Gastrocnemius medialis (tissue), 4 donors: ENCODE measurements at regions not wholly inside any gene's neighbourhood (a gene's known extent, or its start where the extent isn't known, plus 50 kb on each side); places are given as distances from the start of the nearest gene placed in this dataset.

ENCODE experiments used
- ATAC-seq, 2 donors: fragments of 150-250 bp; one replicate each; pipeline ENCODE4 v1.9.1; 2016
- DNase-seq, 2 donors: peaks; one replicate each; pipeline ENCODE4 v3.0.0-alpha.2; 2019
- H3K27ac ChIP-seq, 4 donors: fragments of 200-600 bp; sonication (generic); 1 replicate in 1 of 4; 2 replicates in 3 of 4; pipeline ENCODE4 v1.5.1; 2016 to 2018; ENCODE audit warnings: mild to moderate bottlenecking in 2 of 4, moderate library complexity in 1 of 4
- H3K27me3 ChIP-seq, 3 donors: fragments of 200-600 bp; sonication (generic) in 2 of 3; 1 replicate in 1 of 3; 2 replicates in 2 of 3; pipeline versions ENCODE4 v1.5.1 to v1.6.0; 2016 to 2019; ENCODE audit warnings: mild to moderate bottlenecking in 1 of 3, moderate library complexity in 1 of 3
- H3K36me3 ChIP-seq, 2 donors: fragments of 200-600 bp; sonication (generic) in 1 of 2; one replicate each; pipeline ENCODE4 v1.5.1; 2017 to 2018
- H3K4me1 ChIP-seq, 2 donors: fragments of 200-600 bp; sonication (generic) in 1 of 2; one replicate each; pipeline ENCODE4 v1.5.1; 2016 to 2017; ENCODE audit warnings: mild to moderate bottlenecking in 2 of 2
- H3K4me3 ChIP-seq, 4 donors: fragments of 200-600 bp; sonication (generic) in 3 of 4; 1 replicate in 1 of 4; 2 replicates in 3 of 4; pipeline ENCODE4 v1.5.1; 2016 to 2019; ENCODE audit warnings: mild to moderate bottlenecking in 2 of 4
- H3K9me3 ChIP-seq, 3 donors: fragments of 200-600 bp; sonication (generic) in 2 of 3; 1 replicate in 1 of 3; 2 replicates in 2 of 3; pipeline ENCODE4 v1.5.1; 2016 to 2019
- CTCF ChIP-seq, 5 experiments: fragments of 450-650 bp in 3 of 5; fragments of 200-600 bp in 2 of 5; sonication (generic) in 2 of 5; IDR thresholded peaks in 4 of 5; conservative IDR thresholded peaks in 1 of 5; 1 replicate in 4 of 5; 2 replicates in 1 of 5; pipeline ENCODE4 v1.5.1; 2016 to 2019; ENCODE audit warnings: antibody characterized with exemption in 5 of 5, mild to moderate bottlenecking in 3 of 5, moderate library complexity in 3 of 5
- POLR2A ChIP-seq, 2 donors: fragments of 450-650 bp; IDR thresholded peaks; one replicate each; pipeline ENCODE4 v1.6.1; 2017; ENCODE audit warnings: antibody characterized with exemption in 2 of 2, mild to moderate bottlenecking in 2 of 2, moderate library complexity in 2 of 2
- in situ Hi-C, 4 donors: fragments of 200-750 bp; cut with MboI; loops; one replicate each; pipeline versions ENCODE4 v1.15.0 to v1.8.0; 2017; ENCODE audit warnings: low sequenced_read_pairs in 4 of 4
- intact Hi-C: fragments of 100-400 bp; cut with DNase I; formaldehyde crosslinking; loops from one replicate; pipeline ENCODE4 v1.15.1; 2023; ENCODE audit warnings: low total_unique reads

- Histone ChIP-seq H3K27me3 (no peaks in the 10 kb centered on the region), H3K36me3 (no peaks in the 10 kb centered on the region), H3K4me3 (no peak overlapping the region), H3K4me1 (no peaks in the 10 kb centered on the region), H3K9me3 (no peaks in the 10 kb centered on the region), H3K27ac (no peak overlapping the region)
- no peak for DNase-seq
- ATAC-seq, result no peak
- no peak for TF ChIP-seq POLR2A (IDR thresholded peaks at IDR 0.05)
- no peak for TF ChIP-seq CTCF (IDR thresholded peaks at IDR 0.05 in 4 of 5, conservative IDR thresholded peaks at IDR 0.05 in 1 of 5)
- intact Hi-C loops, result no loop called here
- in situ Hi-C loops, result no loop called here
Measured at GRCh38 chr2:139992711-139993345, 1212.6 kb upstream of the NXPH2 start.

- no peaks in the 10 kb centered on the region for H3K9me3 ChIP-seq
- TF ChIP-seq CTCF (IDR thresholded peaks at IDR 0.05 in 4 of 5, conservative IDR thresholded peaks at IDR 0.05 in 1 of 5), result no peak
- TF ChIP-seq POLR2A (IDR thresholded peaks at IDR 0.05), result no peak
- no peaks in the 10 kb centered on the region for H3K4me1 ChIP-seq
- in situ Hi-C loops, result no loop called here
- no peak for DNase-seq
- intact Hi-C loops, result no loop called here
- no peak for ATAC-seq
- no peak overlapping the region for H3K27ac ChIP-seq
- no peaks in the 10 kb centered on the region for H3K27me3 ChIP-seq
- no peak overlapping the region for H3K4me3 ChIP-seq
- no peaks in the 10 kb centered on the region for H3K36me3 ChIP-seq
Measured at GRCh38 chr2:139992078-139992477, 1211.9 kb upstream of the NXPH2 start.

GRCh38 chr2:139990646-139991335 lies 1210.6 kb upstream of the NXPH2 start:
- TF ChIP-seq POLR2A (IDR thresholded peaks at IDR 0.05) (no peak), CTCF (IDR thresholded peaks at IDR 0.05 in 4 of 5, conservative IDR thresholded peaks at IDR 0.05 in 1 of 5) (no peak)
- no peaks in the 10 kb centered on the region for H3K9me3 ChIP-seq
- ATAC-seq (no peak), DNase-seq (no peak)
- H3K27ac ChIP-seq, result no peak overlapping the region
- H3K36me3 ChIP-seq, result no peaks in the 10 kb centered on the region
- no peak overlapping the region for H3K4me3 ChIP-seq
- intact Hi-C loops, result no loop called here
- in situ Hi-C loops, result no loop called here
- H3K4me1 ChIP-seq, result no peaks in the 10 kb centered on the region
- no peaks in the 10 kb centered on the region for H3K27me3 ChIP-seq

GRCh38 chr2:139969323-139969722 lies 1189.1 kb upstream of the NXPH2 start:
- Histone ChIP-seq H3K4me3 (no peak overlapping the region), H3K36me3 (no peaks in the 10 kb centered on the region), H3K27ac (no peak overlapping the region), H3K9me3 (no peaks in the 10 kb centered on the region), H3K4me1 (no peaks in the 10 kb centered on the region), H3K27me3 (no peaks in the 10 kb centered on the region)
- no peak for TF ChIP-seq POLR2A (IDR thresholded peaks at IDR 0.05)
- intact Hi-C loops (no loop called here), in situ Hi-C loops (no loop called here)
- DNase-seq (no peak), ATAC-seq (no peak)

- Histone ChIP-seq H3K4me3 (no peak overlapping the region), H3K27me3 (no peaks in the 10 kb centered on the region), H3K36me3 (no peaks in the 10 kb centered on the region), H3K27ac (no peak overlapping the region), H3K9me3 (no peaks in the 10 kb centered on the region), H3K4me1 (no peaks in the 10 kb centered on the region)
- intact Hi-C loops, result no loop called here
- ATAC-seq (no peak), DNase-seq (no peak)
- in situ Hi-C loops, result no loop called here
- no peak for TF ChIP-seq POLR2A (IDR thresholded peaks at IDR 0.05)
- no peak for TF ChIP-seq CTCF (IDR thresholded peaks at IDR 0.05 in 4 of 5, conservative IDR thresholded peaks at IDR 0.05 in 1 of 5)
Measured at GRCh38 chr2:139968588-139968987, 1188.4 kb upstream of the NXPH2 start.
